ENCODE measurements at regions not wholly inside any gene's neighbourhood (a gene's known extent, or its start where the extent isn't known, plus 50 kb on each side); places are given as distances from the start of the nearest gene placed in this dataset.

- H3K4me1 Mint-ChIP-seq: peaks cover 5% of the 10 kb centered on the region
- no peak overlapping the region for H3K4me3 Mint-ChIP-seq
- no peak for ATAC-seq
- no peak for DNase-seq
- H3K27ac Mint-ChIP-seq: no peak overlapping the region
- H3K27me3 Mint-ChIP-seq: peaks cover 33% of the 10 kb centered on the region
- no peaks in the 10 kb centered on the region for H3K9me3 Mint-ChIP-seq
These were observed 187.2 kb downstream of the EFNB2 start for GRCh38 chr13:106348075-106348840.

- DNase-seq (no peak), ATAC-seq (no peak)
- peaks cover 25% of the 10 kb centered on the region for H3K27me3 Mint-ChIP-seq
- peaks cover 4% of the 10 kb centered on the region for H3K4me1 Mint-ChIP-seq
- H3K27ac Mint-ChIP-seq: no peak overlapping the region
- peaks cover 14 to 19% of the 10 kb centered on the region in 2 donors for H3K9me3 Mint-ChIP-seq
- H3K4me3 Mint-ChIP-seq: no peak overlapping the region
These were observed 191.1 kb downstream of the EFNB2 start for GRCh38 chr13:106344342-106344741.

GRCh38 chr13:106343836-106344235, 191.6 kb downstream of the EFNB2 start:
- no peak for ATAC-seq
- Mint-ChIP-seq H3K27ac (no peak overlapping the region), H3K4me1 (no peaks in the 10 kb centered on the region), H3K27me3 (peaks cover 20% of the 10 kb centered on the region), H3K9me3 (peaks cover 16 to 23% of the 10 kb centered on the region in 2 donors), H3K4me3 (no peak overlapping the region)
- no peak for DNase-seq

- Mint-ChIP-seq H3K9me3 (peaks cover 25 to 30% of the 10 kb centered on the region in 2 donors), H3K27me3 (peaks cover 15% of the 10 kb centered on the region), H3K27ac (no peak overlapping the region), H3K4me1 (no peaks in the 10 kb centered on the region), H3K4me3 (no peak overlapping the region)
- DNase-seq: no peak
- no peak for ATAC-seq
These were observed 195.2 kb downstream of the EFNB2 start for GRCh38 chr13:106340249-106340648.

GRCh38 chr13:106337096-106337850, 198.2 kb downstream of the EFNB2 start:
- H3K9me3 Mint-ChIP-seq: peaks cover 25 to 30% of the 10 kb centered on the region in 2 donors
- ATAC-seq (no peak), DNase-seq (no peak)
- H3K4me3 Mint-ChIP-seq: no peak overlapping the region
- H3K27me3 Mint-ChIP-seq: peaks cover 15% of the 10 kb centered on the region
- H3K27ac Mint-ChIP-seq: no peak overlapping the region
- no peaks in the 10 kb centered on the region for H3K4me1 Mint-ChIP-seq

GRCh38 chr13:106336668-106337067, 198.8 kb downstream of the EFNB2 start:
- Mint-ChIP-seq H3K4me1 (no peaks in the 10 kb centered on the region), H3K27ac (no peak overlapping the region)

GRCh38 chr13:106332621-106333020, 202.8 kb downstream of the EFNB2 start:
- peaks cover 7% of the 10 kb centered on the region for H3K27me3 Mint-ChIP-seq
- H3K4me3 Mint-ChIP-seq: no peak overlapping the region
- DNase-seq (no peak), ATAC-seq (no peak)
- H3K4me1 Mint-ChIP-seq: no peaks in the 10 kb centered on the region
- H3K9me3 Mint-ChIP-seq: no peaks in the 10 kb centered on the region
- no peak overlapping the region for H3K27ac Mint-ChIP-seq

More at GRCh38 chr13:106336668-106337067, 198.8 kb downstream of the EFNB2 start:
- ATAC-seq (no peak), DNase-seq (no peak)
- no peak overlapping the region for H3K4me3 Mint-ChIP-seq
- peaks cover 25 to 29% of the 10 kb centered on the region in 2 donors for H3K9me3 Mint-ChIP-seq
- peaks cover 15% of the 10 kb centered on the region for H3K27me3 Mint-ChIP-seq

GRCh38 chr13:106331116-106331515, 204.3 kb downstream of the EFNB2 start:
- H3K4me3 Mint-ChIP-seq: no peak overlapping the region
- peaks cover 7% of the 10 kb centered on the region for H3K27me3 Mint-ChIP-seq
- H3K4me1 Mint-ChIP-seq: no peaks in the 10 kb centered on the region
- no peaks in the 10 kb centered on the region for H3K9me3 Mint-ChIP-seq
- no peak for DNase-seq
- H3K27ac Mint-ChIP-seq: no peak overlapping the region
- ATAC-seq: no peak

- no peak for ATAC-seq
- H3K27me3 Mint-ChIP-seq: peaks cover 7% of the 10 kb centered on the region
These were observed 205.5 kb downstream of the EFNB2 start for GRCh38 chr13:106329941-106330340.

GRCh38 chr13:106326751-106327150, 208.7 kb downstream of the EFNB2 start:
- DNase-seq (no peak), ATAC-seq (no peak)
- Mint-ChIP-seq H3K27ac (no peak overlapping the region), H3K27me3 (peaks cover 4% of the 10 kb centered on the region), H3K9me3 (peaks cover 20 to 31% of the 10 kb centered on the region in 2 donors), H3K4me1 (no peaks in the 10 kb centered on the region), H3K4me3 (no peak overlapping the region)

More at GRCh38 chr13:106329941-106330340, 205.5 kb downstream of the EFNB2 start:
- Mint-ChIP-seq H3K9me3 (no peaks in the 10 kb centered on the region), H3K27ac (no peak overlapping the region), H3K4me1 (no peaks in the 10 kb centered on the region), H3K4me3 (no peak overlapping the region)
- no peak for DNase-seq

- H3K4me3 Mint-ChIP-seq: no peak overlapping the region
- no peaks in the 10 kb centered on the region for H3K27me3 Mint-ChIP-seq
- no peaks in the 10 kb centered on the region for H3K4me1 Mint-ChIP-seq
- H3K27ac Mint-ChIP-seq: no peak overlapping the region
- ATAC-seq (no peak), DNase-seq (no peak)
- peaks cover 20 to 36% of the 10 kb centered on the region in 2 donors for H3K9me3 Mint-ChIP-seq
These were observed 211.0 kb downstream of the EFNB2 start for GRCh38 chr13:106324444-106324843.

- Mint-ChIP-seq H3K27ac (no peak overlapping the region), H3K4me1 (no peaks in the 10 kb centered on the region), H3K27me3 (no peaks in the 10 kb centered on the region), H3K9me3 (peaks cover 20 to 36% of the 10 kb centered on the region in 2 donors), H3K4me3 (no peak overlapping the region)
- no peak for DNase-seq
- ATAC-seq: no peak
These were observed 212.8 kb downstream of the EFNB2 start for GRCh38 chr13:106322628-106323027.

GRCh38 chr13:106318941-106319411, 216.5 kb downstream of the EFNB2 start:
- no peaks in the 10 kb centered on the region for H3K4me1 Mint-ChIP-seq
- H3K4me3 Mint-ChIP-seq: no peak overlapping the region
- H3K27me3 Mint-ChIP-seq: no peaks in the 10 kb centered on the region
- no peak for DNase-seq
- H3K27ac Mint-ChIP-seq: no peak overlapping the region
- ATAC-seq: no peak
- peaks cover 15 to 26% of the 10 kb centered on the region in 2 donors for H3K9me3 Mint-ChIP-seq

GRCh38 chr13:106314417-106314816, 221.0 kb downstream of the EFNB2 start:
- Mint-ChIP-seq H3K9me3 (no peaks in the 10 kb centered on the region), H3K27me3 (no peaks in the 10 kb centered on the region), H3K27ac (peak overlapping the region in 1 of 2 donors; percentile 67), H3K4me3 (no peak overlapping the region), H3K4me1 (no peaks in the 10 kb centered on the region)
- ATAC-seq (no peak), DNase-seq (no peak)

- no peak for DNase-seq
- Mint-ChIP-seq H3K4me3 (no peak overlapping the region), H3K9me3 (peaks cover 6 to 7% of the 10 kb centered on the region in 2 donors), H3K4me1 (no peaks in the 10 kb centered on the region), H3K27ac (no peak overlapping the region), H3K27me3 (no peaks in the 10 kb centered on the region)
- no peak for ATAC-seq
These were observed 224.5 kb downstream of the EFNB2 start for GRCh38 chr13:106311004-106311403.

GRCh38 chr13:106310291-106310865, 225.1 kb downstream of the EFNB2 start:
- H3K27ac Mint-ChIP-seq: no peak overlapping the region
- ATAC-seq: no peak
- no peak for DNase-seq
- H3K4me1 Mint-ChIP-seq: no peaks in the 10 kb centered on the region
- H3K27me3 Mint-ChIP-seq: no peaks in the 10 kb centered on the region
- peaks cover 7% of the 10 kb centered on the region in 2 donors for H3K9me3 Mint-ChIP-seq
- H3K4me3 Mint-ChIP-seq: no peak overlapping the region

Measured in stimulated activated naive CD8-positive, alpha-beta T cell treated with anti-CD3 and anti-CD28 coated beads, Interleukin-15, amount 100 ng/mL, for 72 hours (primary cell).